Pulmonary artery endothelial cell (primary cell): ENCODE measurements at regions not wholly inside any gene's neighbourhood (a gene's known extent, or its start where the extent isn't known, plus 50 kb on each side); places are given as distances from the start of the nearest gene placed in this dataset.
"Not testable (repeated sequence)": the region's sequence is repeated elsewhere in the genome, so short reads cannot be mapped to it uniquely, and the experiment has no call there.

ENCODE experiments used
- DNase-seq: peaks from one replicate; pipeline ENCODE4 v3.0.0-alpha.2; 2011; ENCODE audit warnings: low read depth, low spot score

DNA sequence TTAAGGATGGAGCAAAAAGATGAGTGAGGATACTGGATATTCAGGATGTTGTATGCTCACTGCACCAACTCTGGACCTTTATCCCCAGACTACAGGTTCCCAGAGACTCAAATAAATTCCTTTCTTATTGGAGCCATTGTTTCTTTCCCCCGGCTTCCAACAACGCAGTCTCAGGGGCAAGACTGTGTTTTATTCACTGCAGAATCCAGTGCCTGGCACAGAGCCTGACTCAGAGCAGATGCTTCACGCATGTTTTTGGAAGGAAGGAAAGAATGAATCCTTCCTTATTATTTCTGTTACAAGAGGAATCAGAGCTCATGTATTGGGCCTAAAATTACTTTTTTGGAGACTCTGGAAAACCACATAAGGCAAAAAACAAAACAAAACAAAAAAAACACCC is 96.0 kb upstream of the VGLL4 start:
- DNase-seq, result no peak

DNA sequence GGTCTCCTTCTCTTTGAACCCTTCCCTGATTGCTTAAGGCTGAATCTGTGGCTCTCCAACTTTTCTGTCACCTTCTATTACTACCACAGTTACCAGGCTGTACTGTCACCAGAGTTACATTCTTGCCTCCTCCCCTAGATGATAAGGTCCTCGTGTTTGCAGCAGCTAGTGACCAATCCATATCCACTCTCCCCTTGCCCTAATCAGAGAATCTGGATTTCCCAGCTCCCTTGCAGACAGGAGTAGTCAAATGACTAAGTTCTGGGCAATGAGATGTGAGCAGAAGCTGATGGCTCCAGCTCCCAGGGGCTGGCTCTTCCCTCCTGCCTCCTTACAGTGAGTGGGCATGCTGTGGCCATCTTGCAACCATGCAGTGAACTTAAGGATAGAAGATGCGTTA is 95.4 kb upstream of the VGLL4 start:
- DNase-seq, result no peak

DNA sequence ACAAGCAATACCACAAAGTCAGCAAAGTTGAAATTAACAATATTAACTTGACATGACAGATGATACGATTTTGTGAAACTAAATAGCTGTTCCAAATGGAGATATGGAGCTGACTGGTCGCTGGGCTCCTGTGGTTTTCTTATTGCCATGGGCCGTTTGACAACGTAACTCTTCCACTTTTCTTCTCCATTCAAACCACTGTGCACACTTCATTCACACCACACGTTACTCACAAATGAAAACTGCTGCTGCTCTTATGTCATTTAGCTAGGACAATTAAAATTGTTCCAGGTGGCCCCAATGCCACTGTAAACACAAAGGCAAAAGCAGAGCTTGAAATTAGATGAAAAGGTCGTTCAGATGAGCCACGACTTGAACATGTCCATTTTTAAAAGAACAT is 94.0 kb upstream of the VGLL4 start:
- no peak for DNase-seq

DNA sequence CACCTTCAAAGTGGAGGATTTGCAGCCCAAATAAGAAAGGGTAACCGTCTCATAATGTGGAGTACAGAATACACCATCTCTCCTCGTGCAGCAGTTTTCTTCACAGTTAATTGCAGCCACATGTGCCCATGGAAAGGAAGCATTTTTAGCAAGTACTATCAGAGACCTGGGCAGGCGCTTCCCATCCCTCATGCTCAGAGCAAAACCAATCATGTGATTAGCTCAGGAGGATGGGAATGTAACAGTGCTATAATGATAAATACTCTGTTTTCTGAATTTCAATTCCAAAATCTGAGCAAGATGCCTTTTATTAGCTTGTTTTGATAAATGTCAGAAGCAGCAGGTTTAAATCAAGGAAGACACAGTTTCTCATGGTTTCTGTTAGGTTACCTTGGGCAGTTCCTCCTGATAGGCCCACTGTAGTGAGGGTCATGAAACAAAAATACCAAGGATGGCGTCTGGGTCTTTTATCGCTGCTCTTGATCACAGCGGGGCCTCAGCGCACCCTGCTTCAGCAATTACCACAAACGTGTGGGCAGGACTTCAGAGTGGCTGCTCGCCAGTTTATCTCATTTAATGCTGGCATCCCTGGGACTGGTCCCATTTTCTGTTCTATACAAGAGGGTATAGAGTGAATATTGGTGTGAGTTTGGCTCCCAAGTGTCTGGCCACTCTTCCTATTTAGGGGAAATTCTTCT is 92.6 kb upstream of the VGLL4 start:
- DNase-seq, result no peak

DNA sequence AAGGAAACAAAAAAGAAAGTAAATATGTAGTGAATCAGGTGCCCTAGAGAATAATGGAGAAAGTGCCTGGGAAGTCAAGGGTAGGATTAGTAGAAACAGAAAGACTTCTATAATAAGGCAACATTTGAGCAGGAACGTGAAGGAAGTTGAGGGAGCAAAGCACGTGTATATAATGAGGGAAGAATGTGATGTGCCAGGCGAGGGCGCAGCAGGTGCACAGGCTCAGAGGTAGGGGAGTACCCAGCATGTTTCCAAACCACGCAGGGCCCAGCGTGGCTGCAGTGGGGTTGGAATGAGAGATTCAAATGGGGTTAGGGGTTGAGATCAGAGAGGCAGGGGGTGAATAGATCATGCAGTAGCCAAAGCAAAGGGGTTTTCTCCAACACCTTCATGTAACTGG is 91.9 kb upstream of the VGLL4 start:
- no peak for DNase-seq

DNA sequence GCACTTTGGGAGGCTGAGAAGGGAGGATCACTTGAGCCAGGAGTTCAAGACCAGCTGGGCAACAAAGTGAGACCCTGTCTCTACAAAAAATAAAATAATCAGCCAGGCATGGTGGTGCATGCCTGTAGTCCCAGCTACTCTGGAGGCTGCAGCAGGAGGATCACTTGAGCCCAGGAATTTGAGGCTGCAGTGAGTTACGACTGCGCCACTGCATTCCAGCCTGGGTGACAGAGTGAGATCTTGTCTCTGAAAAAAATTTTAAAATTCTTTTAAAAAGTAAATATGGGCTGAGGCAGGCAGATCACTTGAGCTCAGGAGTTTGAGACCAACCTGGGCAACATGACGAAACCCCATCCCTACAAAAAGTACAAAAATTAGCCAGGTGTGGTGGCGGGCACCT is 91.4 kb upstream of the VGLL4 start:
- not testable (repeated sequence) for DNase-seq

DNA sequence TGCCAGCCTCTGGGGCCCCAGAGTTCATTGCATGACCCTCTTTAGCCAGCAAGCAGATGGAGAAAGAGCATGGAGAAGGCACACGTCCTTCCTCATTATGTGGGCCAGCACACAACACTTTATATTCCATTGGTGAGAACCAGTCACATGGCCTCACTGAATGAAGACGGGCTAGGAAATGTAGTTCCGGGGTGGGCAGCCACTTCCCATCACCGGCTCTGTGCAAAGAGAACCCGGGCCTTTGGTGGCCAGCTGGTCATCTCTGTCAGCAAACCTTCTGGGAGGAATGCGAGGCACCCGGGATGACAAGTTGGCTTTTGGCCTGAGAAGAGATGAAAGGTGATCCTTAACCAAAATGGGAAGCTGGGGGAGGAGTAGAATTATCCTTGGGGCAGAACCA is 90.2 kb upstream of the VGLL4 start:
- DNase-seq, result no peak

DNA sequence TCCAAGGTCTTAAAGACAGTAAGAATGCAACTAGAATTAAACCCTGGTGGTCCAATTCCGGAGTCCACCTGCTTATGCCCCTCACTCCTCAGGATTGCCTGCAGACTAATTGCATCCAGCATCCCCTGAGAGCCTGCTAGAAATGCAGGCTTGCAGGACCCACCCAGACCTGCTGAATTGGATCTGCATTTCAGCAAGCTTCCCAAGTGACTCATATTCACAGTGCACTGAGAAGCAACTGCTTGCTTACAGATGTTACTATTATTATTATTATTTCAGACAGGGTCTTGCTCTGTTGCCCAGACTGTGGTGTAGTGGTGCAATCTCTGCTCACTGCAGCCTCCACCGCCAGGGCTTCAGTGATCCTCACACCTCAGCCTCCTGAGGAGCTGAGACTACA is 83.5 kb upstream of the VGLL4 start:
- DNase-seq, result no peak

DNA sequence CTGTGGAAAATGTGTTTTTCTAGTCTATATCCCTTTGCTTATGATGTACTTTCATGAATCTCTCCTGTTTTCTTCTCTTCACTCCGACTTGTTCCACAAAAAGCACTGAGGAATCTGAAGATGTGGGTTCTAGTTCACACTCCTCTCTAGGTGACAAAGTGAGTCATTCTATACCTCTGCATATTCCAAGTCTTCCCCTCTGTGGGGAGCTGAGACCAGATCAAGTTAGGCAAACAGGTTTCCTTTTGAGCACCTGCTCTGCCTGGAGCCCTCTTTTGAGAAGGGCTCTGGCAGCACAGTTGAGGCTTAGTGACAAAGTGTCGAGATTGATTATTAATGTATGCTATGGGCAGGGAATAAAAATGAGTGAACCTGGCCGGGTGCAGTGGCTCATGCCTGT is 82.4 kb upstream of the VGLL4 start:
- DNase-seq, result no peak

DNA sequence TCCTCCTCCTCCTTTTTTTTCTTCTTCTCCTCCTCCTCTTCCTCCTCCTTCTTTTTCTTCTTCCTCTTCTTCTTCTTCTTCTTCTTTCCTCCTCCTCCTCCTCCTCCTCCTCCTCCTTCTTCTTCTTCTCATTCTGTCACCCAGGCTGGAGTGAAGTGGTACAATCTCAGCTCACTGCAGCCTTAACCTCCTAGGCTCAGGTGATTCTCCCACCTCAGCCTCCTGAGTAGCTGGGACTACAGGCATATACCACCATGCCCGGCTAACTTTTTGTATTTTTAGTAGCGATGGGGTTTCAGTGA is 81.6 kb upstream of the VGLL4 start:
- not testable (repeated sequence) for DNase-seq

DNA sequence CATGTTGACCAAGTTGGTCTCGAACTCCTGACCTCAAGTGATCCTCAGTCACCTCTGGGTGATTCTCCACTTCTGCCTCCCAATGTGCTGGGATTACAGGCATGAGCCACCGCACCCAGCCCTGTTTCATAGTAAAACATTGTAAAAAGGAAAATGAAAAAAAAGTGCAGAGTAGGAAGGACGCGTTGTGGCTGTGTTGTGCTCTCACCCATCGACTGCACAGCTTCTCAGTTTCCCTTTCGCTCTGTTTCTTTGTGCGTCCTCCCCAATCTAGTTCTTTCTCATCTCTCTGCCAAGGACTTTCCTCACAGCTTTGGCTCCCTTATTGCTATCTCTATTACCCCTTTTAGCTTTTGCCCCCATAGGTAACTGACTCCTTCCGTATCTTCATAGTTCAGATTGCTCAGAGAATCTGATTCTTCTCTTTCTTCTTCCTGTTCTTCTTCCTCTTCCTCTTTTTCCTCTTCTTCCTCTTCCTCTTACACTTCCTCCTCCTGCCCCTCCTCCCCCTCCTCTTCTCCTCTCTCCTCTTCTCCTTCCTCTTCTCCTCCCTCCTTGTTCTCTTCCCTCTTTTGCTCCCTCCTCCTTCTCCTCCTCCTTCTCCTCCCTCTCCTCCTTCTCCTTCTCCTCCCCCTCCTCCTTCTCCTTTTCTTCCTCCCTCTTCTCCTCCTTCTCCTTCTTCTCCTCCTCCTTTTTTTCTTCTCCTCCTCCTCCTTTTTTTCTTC is 81.1 kb upstream of the VGLL4 start:
- DNase-seq, result no peak

DNA sequence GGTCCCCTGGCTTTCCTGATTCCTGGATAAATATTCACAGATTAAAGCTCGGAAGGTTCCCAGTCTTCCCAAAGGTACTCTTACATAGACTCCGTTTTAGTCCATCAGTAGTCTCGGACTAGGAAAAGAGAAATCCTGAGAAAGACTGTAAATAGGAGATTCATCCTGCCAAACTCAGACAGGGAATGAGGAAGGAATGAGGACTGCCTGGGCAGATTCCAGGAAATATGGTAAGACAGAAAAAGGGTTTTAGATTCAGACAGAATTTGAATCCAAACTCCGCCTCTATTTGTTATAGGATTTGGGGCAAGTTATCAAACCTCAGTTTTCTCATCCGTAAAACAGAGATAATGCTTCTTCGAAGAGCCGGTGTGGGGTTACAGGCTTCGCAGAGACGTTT is 77.8 kb upstream of the VGLL4 start:
- no peak for DNase-seq

DNA sequence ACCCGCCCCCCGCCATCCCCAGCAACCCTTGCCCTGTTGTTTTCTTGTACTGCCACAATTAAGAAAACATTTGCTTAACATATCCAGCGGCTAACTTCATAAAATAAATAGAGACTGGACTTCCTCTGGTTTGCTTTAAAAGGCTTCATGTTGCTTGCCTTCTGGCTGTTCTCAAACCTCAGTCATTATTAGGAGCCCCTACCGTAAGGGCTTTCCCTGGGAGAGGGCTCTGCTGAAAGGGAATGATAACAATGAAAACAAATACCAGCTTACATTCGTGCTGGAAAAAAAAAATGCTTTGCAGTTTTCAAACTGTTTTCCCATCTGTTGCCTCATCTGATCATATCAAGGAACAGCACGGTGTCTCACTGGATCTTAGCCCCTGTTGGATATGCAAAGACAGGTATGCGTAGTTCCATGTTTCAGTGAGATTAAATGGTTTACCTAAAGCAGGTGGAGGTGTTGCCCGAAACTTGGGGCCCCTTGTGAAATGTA is 77.2 kb upstream of the VGLL4 start:
- DNase-seq, result no peak

DNA sequence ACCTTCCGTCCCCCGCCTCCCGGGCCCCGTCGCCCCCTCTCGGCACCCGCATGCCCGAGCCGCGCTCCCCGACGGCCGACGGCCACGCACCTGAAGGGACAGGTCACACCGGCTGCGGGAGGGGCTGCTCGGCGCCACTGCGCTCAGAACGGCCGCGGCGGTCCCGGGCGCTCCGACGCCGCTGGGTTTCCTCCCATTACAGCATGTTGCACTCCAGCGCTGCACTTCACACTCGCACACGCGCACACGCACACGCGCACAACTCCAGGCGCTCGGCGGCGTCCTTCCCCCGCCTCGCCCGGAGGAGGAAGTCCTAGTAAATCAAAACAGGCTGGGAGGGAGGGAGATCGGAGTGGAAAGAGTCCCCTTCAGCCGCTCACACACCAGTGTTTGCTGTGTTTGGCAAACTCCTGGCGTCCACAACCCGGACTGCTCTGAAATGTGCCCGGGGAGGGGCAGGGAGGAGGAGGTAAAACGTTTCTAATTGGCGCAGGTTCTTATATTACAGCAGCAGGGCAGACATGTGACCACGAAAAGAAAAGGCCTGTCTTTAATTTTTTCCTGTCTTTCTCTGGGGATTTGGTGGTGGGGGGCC is 76.7 kb upstream of the VGLL4 start:
- peak; percentile 49 for DNase-seq

DNA sequence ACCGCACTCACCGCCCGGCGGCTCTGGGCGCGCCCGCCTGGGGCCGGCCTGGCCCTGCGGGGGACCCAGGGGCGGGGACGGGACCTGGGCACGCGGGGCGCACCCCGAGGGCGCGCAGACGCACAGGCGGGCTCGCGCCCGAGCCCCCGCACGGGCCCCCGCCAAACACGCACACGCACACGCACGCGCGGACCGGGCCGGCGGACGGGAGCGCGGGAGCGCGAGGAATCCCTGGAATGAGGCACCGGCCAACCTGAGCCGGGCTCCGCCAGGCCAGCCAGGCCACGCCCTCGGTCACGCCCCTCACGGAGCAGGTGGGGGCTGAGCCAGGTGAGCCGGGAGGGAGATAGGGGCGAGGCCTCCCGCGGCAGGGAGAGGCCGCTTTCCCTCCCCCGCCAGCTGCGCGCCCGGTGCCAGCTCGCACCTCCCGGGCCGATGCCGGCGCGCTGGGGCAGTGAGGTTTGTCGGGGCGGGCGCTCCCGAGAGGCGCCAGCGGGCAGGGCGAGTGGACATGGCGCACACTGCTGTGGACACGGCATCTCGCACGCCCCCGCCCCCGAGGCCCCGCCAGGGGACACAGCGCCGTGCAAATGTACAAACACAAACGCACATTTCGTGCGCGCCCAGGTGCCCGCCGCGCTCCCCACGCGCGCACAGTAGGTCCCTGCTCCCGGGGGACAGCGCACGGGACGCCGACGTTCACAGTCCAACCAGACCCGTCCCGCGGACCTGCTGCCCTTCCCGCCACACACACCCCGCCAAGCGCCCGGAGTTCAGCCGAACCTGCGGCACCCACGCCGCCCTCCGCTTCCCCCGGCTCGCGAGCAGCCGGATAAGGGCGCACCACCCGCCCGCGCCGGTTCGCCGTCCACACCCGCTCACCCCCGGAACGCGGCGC is 75.9 kb upstream of the VGLL4 start:
- DNase-seq, result no peak

DNA sequence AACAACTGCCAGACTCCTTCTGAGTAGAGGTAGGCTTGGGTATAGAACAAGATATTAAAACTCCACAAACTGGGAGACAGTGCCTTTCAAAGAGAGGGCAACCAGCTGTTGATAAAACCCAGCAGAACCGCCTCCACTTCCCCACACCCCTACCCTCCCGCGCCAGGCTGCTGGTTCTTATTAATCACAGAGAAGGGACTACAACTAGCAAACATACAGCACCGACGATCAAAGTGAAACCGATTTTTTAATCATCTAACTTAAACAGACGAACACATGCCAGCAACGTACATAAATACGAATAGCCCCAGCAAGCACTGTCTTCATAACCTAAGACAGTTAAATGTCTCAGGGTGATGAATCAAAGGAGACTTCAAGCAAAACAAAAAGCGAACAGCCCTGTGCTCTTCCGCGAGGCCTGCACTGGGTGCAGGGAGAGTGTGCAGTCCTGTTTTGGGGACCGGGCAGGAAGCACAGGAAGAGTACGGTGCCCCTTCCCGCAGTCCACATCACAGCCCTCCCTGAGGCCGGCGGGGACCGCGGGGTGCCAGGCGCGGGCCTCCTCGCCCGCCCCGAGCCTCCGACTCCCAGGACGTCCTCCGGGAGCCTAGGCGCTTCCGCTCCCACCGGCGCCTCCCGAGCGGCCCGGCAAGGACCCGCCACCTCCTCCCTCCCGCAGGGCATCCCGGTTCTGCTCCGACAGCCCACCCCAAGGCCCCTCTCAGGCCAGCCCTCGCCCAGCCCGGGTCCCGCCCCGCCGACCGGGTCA is 75.1 kb upstream of the VGLL4 start:
- DNase-seq, result no peak

DNA sequence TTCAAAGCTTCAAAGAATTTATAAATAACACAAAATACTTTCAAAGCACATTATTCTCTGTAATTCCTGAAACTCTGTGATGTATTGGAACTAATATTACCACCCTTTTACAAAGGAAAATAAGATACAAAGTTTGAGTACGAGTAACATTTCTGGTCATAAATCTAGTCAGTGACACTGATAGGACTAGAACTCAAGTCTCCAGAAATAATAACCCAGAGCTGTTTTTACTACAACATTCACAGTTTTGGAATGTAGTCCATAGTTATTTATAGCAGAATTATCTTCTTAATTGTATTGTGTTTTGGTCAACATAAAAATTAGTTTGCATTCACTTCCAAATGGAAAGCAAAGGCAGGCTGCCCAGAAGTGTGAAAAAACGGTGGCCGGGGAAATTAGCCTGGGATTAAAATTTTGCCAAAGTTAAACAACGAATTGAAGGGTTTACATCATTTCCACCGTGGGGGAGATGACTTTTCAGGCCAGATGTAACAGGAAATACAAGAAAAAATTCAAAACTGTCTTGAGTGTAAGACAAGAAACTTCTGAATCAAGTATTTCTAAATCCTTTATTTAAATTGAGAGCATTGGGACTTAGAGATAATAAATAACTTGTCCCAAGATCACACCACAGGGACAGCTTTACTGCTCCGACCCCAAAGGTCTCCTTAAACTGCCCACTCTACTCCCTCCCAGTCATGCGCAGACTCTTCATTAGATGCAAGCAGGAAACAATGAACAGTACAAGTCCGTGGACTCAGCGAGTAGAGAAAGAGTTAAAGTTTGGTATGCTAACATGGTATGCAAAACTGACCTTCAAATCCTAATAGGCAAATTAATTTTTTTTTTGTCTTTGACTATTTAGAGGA is 74.3 kb upstream of the VGLL4 start:
- no peak for DNase-seq

DNA sequence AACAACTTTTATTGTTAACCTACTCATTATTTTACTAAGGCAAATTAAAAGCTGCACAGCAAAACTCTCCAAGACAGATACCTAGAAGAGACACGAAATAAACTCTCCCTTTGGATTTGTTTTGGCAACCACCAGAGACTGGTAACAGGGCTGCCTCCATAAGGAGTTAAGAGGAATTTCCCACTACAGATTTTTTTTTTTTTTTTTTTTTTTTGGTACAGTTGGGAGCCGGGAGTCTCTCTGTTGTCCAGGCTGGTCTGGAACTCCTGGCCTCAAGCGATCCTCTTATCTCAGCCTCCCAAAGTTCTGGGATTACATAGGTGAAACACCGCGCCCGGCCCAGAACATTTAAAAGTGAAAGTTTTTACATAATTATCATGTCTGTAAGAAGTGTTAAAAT is 73.6 kb upstream of the VGLL4 start:
- no peak for DNase-seq

DNA sequence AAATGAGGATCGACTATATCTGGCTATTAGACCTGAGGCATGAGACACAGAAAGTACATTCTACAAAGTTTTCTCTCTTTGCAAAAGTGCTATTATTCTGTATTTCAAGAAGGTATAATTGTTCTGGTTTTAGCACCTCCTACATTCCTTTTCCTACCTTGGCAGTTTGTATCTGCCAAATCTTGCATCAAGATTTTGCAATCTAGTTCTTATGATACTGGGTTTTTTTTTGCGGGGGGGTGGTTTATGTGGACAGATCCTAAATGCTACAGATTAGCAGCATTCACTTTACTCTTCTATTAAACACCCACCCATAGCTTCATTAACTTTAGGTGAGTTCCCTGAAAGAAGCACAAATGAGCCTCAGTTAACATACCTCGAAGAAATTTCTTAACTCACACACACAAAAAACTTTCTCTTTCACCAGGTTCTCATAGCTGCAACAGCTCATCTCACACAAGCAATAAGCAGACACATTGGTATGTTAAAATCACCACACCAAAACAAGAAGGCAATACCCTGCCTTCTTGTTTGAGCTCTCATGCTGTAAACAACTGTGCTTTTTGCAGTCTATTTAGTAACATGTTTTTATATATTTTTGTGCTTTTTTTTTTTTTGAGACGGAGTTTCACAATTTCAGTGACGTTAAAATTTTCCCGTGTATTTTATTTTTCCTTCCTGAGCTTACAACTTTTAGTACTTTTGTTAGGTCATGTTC is 73.0 kb upstream of the VGLL4 start:
- no peak for DNase-seq

DNA sequence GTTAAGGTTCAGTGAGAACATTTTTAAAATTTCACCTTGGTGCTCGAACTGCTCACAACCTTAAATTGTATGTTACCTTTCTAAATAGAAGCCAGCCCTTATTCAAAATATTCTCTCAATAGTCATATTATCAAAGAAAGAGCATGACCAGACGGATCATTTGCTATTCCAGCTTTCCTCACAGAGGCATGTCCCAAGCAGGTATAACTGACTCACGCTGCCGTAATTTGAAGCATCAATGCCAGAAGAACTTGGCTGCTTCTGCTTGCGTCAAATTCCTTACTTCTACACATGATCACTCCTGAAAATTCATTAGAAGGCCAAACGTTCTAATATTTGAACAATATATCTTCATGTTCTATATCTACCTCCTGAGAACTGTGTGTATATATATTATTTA is 69.5 kb upstream of the VGLL4 start:
- DNase-seq, result no peak
